HG03060 (cell line): ENCODE measurements at regions not wholly inside any gene's neighbourhood (a gene's known extent, or its start where the extent isn't known, plus 50 kb on each side); places are given as distances from the start of the nearest gene placed in this dataset.

ENCODE experiments used
- ATAC-seq: cut with Tn5 transposase; IDR thresholded peaks from one replicate; pipeline ENCODE4 v1.9.1; 2021; ENCODE audit warnings: low read depth, moderate number of reproducible peaks; ENCODE audit not compliant: unreplicated experiment

DNA sequence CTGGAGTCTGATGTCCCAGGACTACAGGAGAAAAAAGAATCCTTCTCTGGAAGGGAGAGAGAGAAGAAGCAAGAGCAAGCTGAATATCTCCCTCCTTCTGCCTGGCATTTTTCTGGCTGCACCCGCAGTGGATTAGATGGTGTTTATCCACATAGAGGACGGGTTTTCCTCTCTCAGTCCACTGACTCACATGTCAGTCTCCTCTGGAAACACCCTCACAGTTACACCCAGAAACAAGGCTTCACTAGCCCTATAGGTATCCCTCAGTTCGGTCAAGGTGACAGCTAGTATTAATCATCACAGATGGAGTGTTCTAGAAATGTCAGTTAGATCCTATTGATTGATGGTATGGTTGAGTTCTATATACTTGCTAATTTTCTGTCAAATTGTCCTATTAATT, 87.9 kb downstream of the RHOU start:
- no peak for ATAC-seq

DNA sequence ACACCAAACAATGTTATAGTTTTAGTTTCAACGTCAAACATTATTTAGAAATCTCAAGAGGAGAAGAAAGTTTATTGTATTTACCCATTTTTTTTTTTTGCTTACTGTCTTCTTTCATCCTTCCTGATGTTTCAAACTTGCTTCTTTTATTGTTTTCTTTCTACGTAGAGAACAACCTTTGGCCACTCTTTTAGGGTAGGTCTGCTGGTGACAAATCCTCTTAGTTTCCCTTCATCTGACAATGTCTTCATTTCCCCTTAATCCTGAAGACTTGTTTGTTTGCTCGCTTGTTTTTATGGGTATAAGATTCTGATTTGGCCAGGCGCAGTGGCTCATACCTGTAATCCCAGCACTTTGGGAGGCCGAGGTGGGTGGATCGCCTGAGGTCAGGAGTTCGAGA, 89.1 kb downstream of the RHOU start:
- ATAC-seq: no peak

GRCh38 chr1:228825041-228825440, 89.8 kb downstream of the RHOU start:
- ATAC-seq: no peak

DNA sequence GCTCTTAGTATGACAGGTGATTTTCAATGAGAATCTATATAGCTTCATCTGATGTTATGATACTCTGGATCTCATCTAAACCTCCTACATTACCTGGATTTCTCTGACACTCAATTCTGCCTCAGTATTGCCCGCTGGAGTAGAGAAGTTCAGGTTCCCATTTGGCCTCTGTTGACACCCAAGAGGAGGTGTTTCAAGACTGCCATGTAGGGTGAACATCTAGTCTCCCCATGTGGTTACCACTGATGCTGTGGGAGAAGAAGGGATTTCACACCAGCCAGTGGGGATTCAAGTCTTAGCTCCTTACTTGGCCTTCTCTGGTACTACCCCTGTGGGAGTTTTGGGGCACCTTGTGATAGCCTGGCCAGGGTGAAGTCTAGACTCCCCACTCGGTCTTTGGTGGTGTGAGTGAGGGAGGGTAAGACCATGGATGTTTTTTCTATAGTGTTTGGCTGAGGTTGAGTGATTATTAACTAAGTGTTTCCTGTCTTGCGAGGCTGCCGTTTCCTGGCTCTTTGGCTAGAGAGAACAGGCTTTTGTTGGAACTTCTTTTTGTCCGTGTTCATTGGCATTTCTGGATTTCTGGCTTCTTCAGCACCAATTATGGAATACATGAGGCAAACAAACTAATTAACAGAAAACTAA, 90.7 kb downstream of the RHOU start:
- ATAC-seq: peak; percentile 49

GRCh38 chr1:228827019-228827418, 91.7 kb downstream of the RHOU start:
- ATAC-seq: no peak

DNA sequence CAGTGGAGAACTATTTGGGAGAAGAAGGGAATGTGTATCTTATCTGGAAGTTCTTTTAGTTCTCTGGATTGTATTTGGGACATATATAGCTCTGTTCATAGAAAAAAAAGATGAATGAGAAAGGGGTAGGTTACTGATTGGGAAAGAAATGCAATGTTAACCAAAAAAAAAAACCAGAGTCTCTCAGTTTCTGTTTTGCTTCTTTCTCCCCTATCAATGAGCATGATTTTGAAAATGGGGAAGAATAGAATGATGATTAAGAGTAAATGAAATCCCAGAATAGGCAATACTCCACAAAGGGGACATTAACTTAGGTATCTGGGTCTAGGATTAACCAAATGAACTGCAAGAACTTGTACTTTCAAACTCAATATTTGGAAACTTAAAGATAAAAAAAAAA, 92.9 kb downstream of the RHOU start:
- no peak for ATAC-seq

- ATAC-seq: no peak
Measured at GRCh38 chr1:228830185-228830953, 95.1 kb downstream of the RHOU start.

GRCh38 chr1:228830954-228831481, 95.7 kb downstream of the RHOU start:
- ATAC-seq: peak; percentile 71

- ATAC-seq: no peak
Measured at GRCh38 chr1:228833911-228834688, 98.8 kb downstream of the RHOU start.

GRCh38 chr1:228835456-228835855, 100.2 kb downstream of the RHOU start:
- no peak for ATAC-seq

DNA sequence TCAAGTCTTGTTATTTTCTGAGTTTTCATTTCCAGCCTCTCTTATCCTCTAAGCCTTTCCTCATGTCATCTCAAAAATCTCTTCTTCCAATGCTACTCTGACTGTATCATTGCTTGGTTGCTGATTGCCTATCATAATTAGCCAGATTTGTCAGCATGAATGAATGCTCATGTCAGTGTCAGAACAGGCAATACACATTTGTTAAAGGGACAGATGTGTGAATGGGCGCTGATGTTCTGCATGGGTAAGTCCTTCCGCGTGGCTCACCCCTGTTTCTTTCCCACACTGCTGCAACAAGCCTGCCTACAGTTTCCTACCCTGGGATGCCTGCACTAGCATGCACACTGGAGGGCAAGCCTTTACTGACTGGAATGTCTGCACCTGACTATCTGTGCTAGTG, 100.6 kb downstream of the RHOU start:
- ATAC-seq: no peak

DNA sequence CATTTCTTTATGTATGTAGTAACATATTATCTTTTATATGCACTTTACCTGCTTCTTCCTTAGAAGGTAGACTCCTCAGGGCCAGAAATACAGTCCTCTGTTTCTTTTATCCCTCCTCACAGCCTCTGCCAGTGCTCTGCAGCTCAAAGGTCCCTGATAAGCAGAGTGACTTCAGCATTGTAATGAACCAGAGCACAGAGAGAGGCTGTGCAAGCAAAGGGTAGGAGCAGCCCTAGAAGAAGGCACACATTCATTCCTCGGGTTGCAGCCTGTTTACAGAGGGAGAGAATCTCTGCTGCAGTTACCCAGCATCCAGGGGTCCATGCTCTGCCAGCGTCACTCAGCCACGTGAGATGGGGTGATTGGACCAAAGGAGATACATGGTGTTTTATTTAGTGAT, 101.1 kb downstream of the RHOU start:
- no peak for ATAC-seq

- no peak for ATAC-seq
Measured at GRCh38 chr1:228837032-228837431, 101.8 kb downstream of the RHOU start.

DNA sequence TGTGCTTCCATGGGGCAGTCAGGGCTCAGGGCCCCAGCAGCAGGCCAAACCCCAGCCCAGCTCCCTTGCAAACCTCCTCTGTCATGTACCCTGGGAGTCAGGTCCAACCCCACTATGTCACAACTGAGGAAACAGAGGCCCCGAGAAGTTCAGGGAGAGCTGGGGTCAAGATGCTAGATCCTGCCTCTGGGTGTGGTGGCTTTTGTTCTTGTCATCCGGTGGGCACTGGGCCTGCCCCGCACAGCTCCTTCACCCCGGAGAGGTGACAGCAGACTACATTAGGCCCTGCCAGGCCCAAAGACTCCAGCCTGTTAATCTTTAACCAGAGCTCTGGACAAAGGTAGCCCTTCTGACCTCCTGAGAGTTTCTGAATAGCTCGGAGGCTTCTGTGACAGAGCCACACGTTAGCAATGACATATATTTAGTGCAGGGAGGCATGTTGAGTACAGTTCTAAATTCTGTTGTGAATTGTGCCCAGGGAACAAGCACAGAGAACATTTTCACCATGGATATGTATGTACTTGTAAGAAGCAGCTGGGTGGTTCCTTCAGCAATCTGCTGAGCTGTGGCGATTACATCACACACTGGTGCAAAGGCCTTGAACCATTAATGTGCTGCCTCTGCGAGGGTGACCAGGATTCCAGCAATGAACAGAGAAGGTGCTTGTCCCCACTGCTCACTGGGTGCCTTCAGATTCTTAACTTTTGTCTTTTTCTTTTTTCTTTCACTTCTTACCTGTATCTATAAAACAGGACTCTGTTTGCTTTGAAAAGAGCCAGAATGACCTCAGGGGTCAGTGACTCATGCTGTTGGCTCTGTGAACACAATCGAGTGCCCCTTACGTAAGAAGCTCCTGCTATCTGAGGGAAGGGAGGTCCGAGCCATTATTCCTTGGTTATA, 102.8 kb downstream of the RHOU start:
- ATAC-seq: no peak

DNA sequence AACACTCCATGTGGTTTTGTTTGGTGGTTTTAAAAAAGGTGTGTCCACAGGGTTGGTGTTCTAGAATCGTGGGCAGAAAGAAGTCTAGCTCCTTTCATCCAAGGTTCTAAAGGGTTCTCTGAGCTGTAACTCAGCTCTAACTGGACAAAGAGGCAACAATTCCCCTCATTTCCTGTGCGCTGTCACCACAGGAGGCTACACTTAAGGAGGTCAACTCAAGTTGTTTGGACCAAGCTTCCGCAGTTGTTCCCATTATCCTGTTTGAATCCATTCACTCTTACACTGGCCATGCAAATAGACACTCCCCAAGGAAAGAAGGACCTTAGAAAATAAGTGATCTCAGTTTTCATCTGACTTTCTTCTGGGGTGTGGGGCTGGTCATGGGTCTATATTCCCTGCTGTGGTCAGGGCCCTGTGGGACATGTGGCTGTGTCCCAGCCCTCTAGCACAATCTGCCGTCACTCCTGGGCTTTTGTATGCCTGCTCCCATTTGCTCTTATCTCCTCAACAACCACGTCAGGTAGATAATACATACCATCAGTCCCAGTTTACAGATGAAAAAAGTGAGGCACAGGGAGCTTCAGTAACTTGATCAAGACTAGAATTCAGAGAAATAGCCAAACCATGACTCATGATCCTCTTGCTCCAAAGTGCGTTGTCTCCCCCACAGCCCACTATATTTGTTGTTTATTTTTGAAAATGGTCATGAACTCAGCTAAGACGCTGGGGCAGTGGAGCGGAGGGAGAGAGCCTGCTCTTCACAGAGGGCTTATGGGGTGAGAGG, 103.6 kb downstream of the RHOU start:
- ATAC-seq: no peak

DNA sequence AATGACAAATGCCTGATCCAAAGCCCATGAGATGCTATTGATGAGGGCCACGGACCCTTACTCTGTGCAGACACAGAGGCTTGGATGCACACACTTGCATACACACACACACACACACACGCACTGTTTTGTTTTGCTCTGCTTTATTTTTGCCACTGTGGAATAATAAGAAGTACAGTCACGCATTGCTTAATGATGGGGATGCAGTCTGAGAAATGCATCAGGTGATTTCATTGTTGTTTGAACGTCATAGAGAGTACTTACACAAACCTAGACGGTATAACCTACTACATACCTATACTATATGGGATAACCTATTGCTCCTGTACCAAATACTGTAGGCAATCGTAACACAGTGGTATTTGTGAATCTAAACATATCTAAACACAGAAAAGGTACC, 104.4 kb downstream of the RHOU start:
- ATAC-seq: no peak

DNA sequence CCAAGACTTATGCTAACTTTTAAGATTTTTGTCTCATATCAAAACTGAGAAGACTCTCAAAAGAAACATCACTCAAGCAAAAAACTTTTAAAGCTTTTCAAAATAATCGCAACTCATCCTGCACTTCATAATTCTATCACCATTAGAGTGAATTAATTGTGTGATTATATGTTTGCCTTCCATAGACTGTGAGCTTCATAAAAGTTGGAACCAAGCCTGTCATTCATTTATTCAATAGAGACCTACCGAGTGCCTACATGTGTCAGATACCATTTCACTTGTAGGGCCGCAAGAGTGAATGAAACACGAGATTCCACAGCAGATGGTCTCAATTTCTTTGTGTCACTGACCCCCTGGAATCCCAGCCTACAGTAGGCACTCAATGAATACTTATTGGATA, 106.4 kb downstream of the RHOU start:
- ATAC-seq: no peak

GRCh38 chr1:228842094-228842775, 107.0 kb downstream of the RHOU start:
- ATAC-seq: no peak

DNA sequence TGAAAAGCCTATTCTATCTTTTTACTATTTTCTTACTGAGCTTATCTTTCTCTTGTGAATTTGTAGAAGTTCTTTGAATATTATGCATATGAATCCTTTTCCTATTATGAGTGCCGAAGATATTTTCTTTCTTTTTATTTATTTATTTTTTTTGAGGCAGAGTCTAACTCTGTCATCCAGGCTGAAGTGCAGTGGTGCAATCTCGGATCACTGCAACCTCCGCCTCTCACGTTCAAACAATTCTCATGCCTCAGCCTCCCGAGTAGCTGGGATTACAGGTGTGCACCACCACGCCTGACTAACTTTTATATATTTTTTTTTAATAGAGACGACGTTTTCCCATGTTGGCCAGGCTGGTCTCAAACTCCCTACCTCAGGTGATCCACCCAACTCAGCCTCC, 109.8 kb downstream of the RHOU start:
- no peak for ATAC-seq
